H9 (cell line): ENCODE measurements at regions not wholly inside any gene's neighbourhood (a gene's known extent, or its start where the extent isn't known, plus 50 kb on each side); places are given as distances from the start of the nearest gene placed in this dataset.
"Not testable (repeated sequence)": the region's sequence is repeated elsewhere in the genome, so short reads cannot be mapped to it uniquely, and the experiment has no call there.

Experiments
- DNase-seq: peaks from one replicate; pipeline ENCODE4 v3.0.0-alpha.2; 2017
- H2AFZ ChIP-seq: one replicate; pipeline ENCODE4 v1.6.1; 2013; ENCODE audit warnings: mild to moderate bottlenecking, low read length, control low read depth, moderate library complexity
- H2AK5ac ChIP-seq: 2 replicates; pipeline ENCODE4 v1.6.1; 2013; ENCODE audit warnings: low read length, control low read depth, mixed read lengths; ENCODE audit not compliant: insufficient read length
- H2BK120ac ChIP-seq: one replicate; pipeline ENCODE4 v1.6.1; 2013; ENCODE audit warnings: low read depth, mild to moderate bottlenecking, low read length, control low read depth, inconsistent platforms; ENCODE audit not compliant: poor library complexity, severe bottlenecking
- H2BK12ac ChIP-seq: 2 replicates; pipeline ENCODE4 v1.6.1; 2013; ENCODE audit warnings: low read length, control low read depth, mixed read lengths, low read depth; ENCODE audit not compliant: insufficient read length
- H2BK15ac ChIP-seq: 2 replicates; pipeline ENCODE4 v1.6.1; 2013; ENCODE audit warnings: low read depth, low read length, control low read depth
- H2BK20ac ChIP-seq: one replicate; pipeline ENCODE4 v1.6.1; 2013; ENCODE audit warnings: low read depth, mild to moderate bottlenecking, low read length, control low read depth, inconsistent platforms; ENCODE audit not compliant: poor library complexity, severe bottlenecking
- H2BK5ac ChIP-seq: 2 replicates; pipeline ENCODE4 v1.6.1; 2013; ENCODE audit warnings: low read length, control low read depth, mixed read lengths; ENCODE audit not compliant: insufficient read length
- H3K14ac ChIP-seq: 2 replicates; pipeline ENCODE4 v1.6.1; 2013; ENCODE audit warnings: low read length, control low read depth; ENCODE audit not compliant: insufficient read depth
- H3K18ac ChIP-seq: 2 replicates; pipeline ENCODE4 v1.6.1; 2013; ENCODE audit warnings: low read depth, mild to moderate bottlenecking, mixed read lengths, low read length, control low read depth; ENCODE audit not compliant: insufficient read length
- H3K23ac ChIP-seq: 2 replicates; pipeline ENCODE4 v1.6.1; 2013; ENCODE audit warnings: low read length, control low read depth, mixed read lengths, low read depth; ENCODE audit not compliant: insufficient read length
- H3K23me2 ChIP-seq: 2 replicates; pipeline ENCODE4 v1.6.1; 2013; ENCODE audit warnings: low read depth, mild to moderate bottlenecking, mixed read lengths, low read length, control low read depth; ENCODE audit not compliant: insufficient read length, poor library complexity, severe bottlenecking
- H3K27ac ChIP-seq: 2 replicates; pipeline ENCODE4 v1.5.1; 2013; ENCODE audit warnings: low read length, control low read depth, mixed read lengths, low read depth; ENCODE audit not compliant: insufficient read length
- H3K27me3 ChIP-seq: 2 replicates; pipeline ENCODE4 v1.6.1; 2013; ENCODE audit warnings: low read length, control low read depth, inconsistent platforms; ENCODE audit not compliant: insufficient read depth
- H3K4ac ChIP-seq: 2 replicates; pipeline ENCODE4 v1.6.1; 2013; ENCODE audit warnings: low read depth, mild to moderate bottlenecking, control low read depth, inconsistent platforms, low read length, moderate library complexity
- H3K4me1 ChIP-seq: 2 replicates; pipeline ENCODE4 v1.6.1; 2013; ENCODE audit warnings: low read length, control low read depth, inconsistent platforms; ENCODE audit not compliant: insufficient read depth
- H3K4me2 ChIP-seq: 2 replicates; pipeline ENCODE4 v1.6.1; 2013; ENCODE audit warnings: low read length, control low read depth, mixed read lengths; ENCODE audit not compliant: insufficient read length, insufficient read depth
- H3K56ac ChIP-seq: 2 replicates; pipeline ENCODE4 v1.6.1; 2013; ENCODE audit warnings: low read depth, mild to moderate bottlenecking, mixed read lengths, low read length, control low read depth; ENCODE audit not compliant: insufficient read length
- H3K79me1 ChIP-seq: 2 replicates; pipeline ENCODE4 v1.6.1; 2013; ENCODE audit warnings: low read depth, mild to moderate bottlenecking, moderate library complexity, low read length, control low read depth, inconsistent platforms; ENCODE audit not compliant: insufficient read depth, poor library complexity, severe bottlenecking
- H3K79me2 ChIP-seq: 2 replicates; pipeline ENCODE4 v1.6.1; 2013; ENCODE audit warnings: low read length, control low read depth, inconsistent platforms; ENCODE audit not compliant: insufficient read depth
- H3K9ac ChIP-seq: 2 replicates; pipeline ENCODE4 v1.6.1; 2013; ENCODE audit warnings: low read length, control low read depth, mixed read lengths; ENCODE audit not compliant: insufficient read length; ENCODE audit errors: extremely low read depth
- H3K9me3 ChIP-seq: one replicate; pipeline ENCODE4 v1.6.1; 2013; ENCODE audit warnings: low read depth, low read length, inconsistent platforms; ENCODE audit not compliant: control insufficient read depth
- H3T11ph ChIP-seq: one replicate; pipeline ENCODE4 v1.6.1; 2013; ENCODE audit warnings: mild to moderate bottlenecking, low read length, control low read depth, inconsistent platforms
- H4K20me1 ChIP-seq: one replicate; pipeline ENCODE4 v1.6.1; 2013; ENCODE audit not compliant: control insufficient read depth, insufficient read length, insufficient read depth
- H4K5ac ChIP-seq: 2 replicates; pipeline ENCODE4 v1.6.1; 2013; ENCODE audit warnings: low read depth, mild to moderate bottlenecking, mixed read lengths, low read length, control low read depth; ENCODE audit not compliant: insufficient read length
- H4K8ac ChIP-seq: replicated peaks from 2 replicates; pipeline ENCODE4 v1.6.1; 2013; ENCODE audit warnings: low read length, control low read depth, mixed read lengths, low read depth; ENCODE audit not compliant: insufficient read length
- H4K91ac ChIP-seq: 2 replicates; pipeline ENCODE4 v1.6.1; 2013; ENCODE audit warnings: low read depth, mild to moderate bottlenecking, moderate library complexity, mixed read lengths, low read length, control low read depth; ENCODE audit not compliant: insufficient read length
- H3K27ac Mint-ChIP-seq, 3 experiments: 2 replicates in 2 of 3; 3 replicates in 1 of 3; pipeline ENCODE4 v1.8.0; 2020 to 2021; ENCODE audit warnings: mixed read lengths in 3 of 3, mild to moderate bottlenecking in 1 of 3, moderate library complexity in 1 of 3
- H3K27me3 Mint-ChIP-seq: 2 replicates; pipeline ENCODE4 v1.8.0; 2021; ENCODE audit warnings: low read depth, mild to moderate bottlenecking, moderate library complexity, mixed read lengths
- H3K36me3 Mint-ChIP-seq, 3 experiments: 2 replicates in 2 of 3; 3 replicates in 1 of 3; pipeline ENCODE4 v1.8.0; 2020 to 2021; ENCODE audit warnings: low read depth in 3 of 3, mixed read lengths in 3 of 3; ENCODE audit not compliant: insufficient read depth in 1 of 3
- H3K4me1 Mint-ChIP-seq, 2 experiments: 2 replicates each; pipeline ENCODE4 v1.8.0; 2020; ENCODE audit warnings: mixed read lengths in 2 of 2
- H3K4me3 Mint-ChIP-seq, 2 experiments: 2 replicates in 1 of 2; 3 replicates in 1 of 2; pipeline ENCODE4 v1.8.0; 2020 to 2021; ENCODE audit warnings: mild to moderate bottlenecking in 2 of 2, mixed read lengths in 2 of 2, moderate library complexity in 1 of 2
- H3K9me3 Mint-ChIP-seq, 2 experiments: 2 replicates in 1 of 2; 3 replicates in 1 of 2; pipeline ENCODE4 v1.8.0; 2020; ENCODE audit warnings: mild to moderate bottlenecking in 2 of 2, mixed read lengths in 2 of 2, moderate library complexity in 1 of 2
- WGBS: extraction: QIAGEN DNeasy Blood & Tissue Kit; methylation state at CpG from one replicate; pipeline ENCODE4 v1.1.7; 2013; ENCODE audit warnings: missing lambda C conversion rate, low lambda C conversion rate, mixed read lengths; ENCODE audit not compliant: insufficient read length; ENCODE audit errors: extremely low coverage; 5-methylcytosine and 5-hydroxymethylcytosine counted together
- TF ChIP-seq, protein P1 (sequence below): fragments of 200-600 bp; sonication (generic); conservative IDR thresholded peaks from 3 replicates; pipeline ENCODE4 v1.8.0; 2021; ENCODE audit warnings: antibody characterized with exemption, mild to moderate bottlenecking

DNA sequence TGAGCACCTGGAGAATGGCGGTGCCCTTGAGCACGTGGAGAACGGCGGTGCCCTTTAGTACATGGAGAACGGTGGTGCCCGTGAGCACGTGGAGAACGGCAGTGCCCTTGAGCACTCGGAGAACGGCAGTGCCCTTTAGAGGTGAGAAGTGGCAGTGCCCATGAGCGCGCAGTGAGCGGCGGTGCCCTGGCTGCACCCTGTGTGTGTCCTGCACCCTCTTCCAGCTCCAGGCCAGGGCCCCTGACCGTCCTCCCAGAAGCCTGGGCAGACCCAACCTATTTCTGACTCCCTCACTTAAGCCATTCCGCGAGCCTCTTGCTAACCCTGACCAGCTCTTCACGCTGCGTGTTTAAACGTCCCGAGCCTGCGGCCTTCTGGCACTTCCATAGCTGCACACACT lies 151.3 kb downstream of the DLL1 start:
- WGBS = no CpG with 5 or more reads among the region's 22 CpGs
- Histone ChIP-seq H2BK5ac (no peak overlapping the region), H3K79me2 (no peaks in the 10 kb centered on the region), H3T11ph (no peak overlapping the region), H4K20me1 (no peaks in the 10 kb centered on the region), H3K27me3 (no peaks in the 10 kb centered on the region), H3K23ac (no peak overlapping the region), H3K9ac (no peak overlapping the region), H3K23me2 (no peaks in the 10 kb centered on the region), H3K18ac (no peak overlapping the region), H3K56ac (no peak overlapping the region), H3K4me2 (no peak overlapping the region), H3K4ac (no peak overlapping the region), H3K27ac (no peak overlapping the region), H2BK15ac (no peak overlapping the region), H4K91ac (no peak overlapping the region), H2AK5ac (no peak overlapping the region), H4K5ac (no peak overlapping the region), H3K14ac (no peak overlapping the region), H2BK20ac (no peak overlapping the region), H3K79me1 (no peaks in the 10 kb centered on the region), H2BK12ac (no peak overlapping the region), H2AFZ (no peak overlapping the region), H2BK120ac (no peak overlapping the region), H4K8ac (no peak overlapping the region), H3K4me1 (no peaks in the 10 kb centered on the region), H3K9me3 (no peaks in the 10 kb centered on the region)
- TF ChIP-seq, protein P1, sequence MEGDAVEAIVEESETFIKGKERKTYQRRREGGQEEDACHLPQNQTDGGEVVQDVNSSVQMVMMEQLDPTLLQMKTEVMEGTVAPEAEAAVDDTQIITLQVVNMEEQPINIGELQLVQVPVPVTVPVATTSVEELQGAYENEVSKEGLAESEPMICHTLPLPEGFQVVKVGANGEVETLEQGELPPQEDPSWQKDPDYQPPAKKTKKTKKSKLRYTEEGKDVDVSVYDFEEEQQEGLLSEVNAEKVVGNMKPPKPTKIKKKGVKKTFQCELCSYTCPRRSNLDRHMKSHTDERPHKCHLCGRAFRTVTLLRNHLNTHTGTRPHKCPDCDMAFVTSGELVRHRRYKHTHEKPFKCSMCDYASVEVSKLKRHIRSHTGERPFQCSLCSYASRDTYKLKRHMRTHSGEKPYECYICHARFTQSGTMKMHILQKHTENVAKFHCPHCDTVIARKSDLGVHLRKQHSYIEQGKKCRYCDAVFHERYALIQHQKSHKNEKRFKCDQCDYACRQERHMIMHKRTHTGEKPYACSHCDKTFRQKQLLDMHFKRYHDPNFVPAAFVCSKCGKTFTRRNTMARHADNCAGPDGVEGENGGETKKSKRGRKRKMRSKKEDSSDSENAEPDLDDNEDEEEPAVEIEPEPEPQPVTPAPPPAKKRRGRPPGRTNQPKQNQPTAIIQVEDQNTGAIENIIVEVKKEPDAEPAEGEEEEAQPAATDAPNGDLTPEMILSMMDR = no peak
- Mint-ChIP-seq H3K4me3 (no peak overlapping the region), H3K27me3 (peaks cover 18% of the 10 kb centered on the region), H3K9me3 (peaks cover 39 to 42% of the 10 kb centered on the region in 2 experiments), H3K4me1 (no peaks in the 10 kb centered on the region), H3K36me3 (peaks cover 7 to 24% (median 13%) of the 10 kb centered on the region in 3 experiments), H3K27ac (no peak overlapping the region; a peak in 1 of 7 replicates)
- DNase-seq = no peak

DNA sequence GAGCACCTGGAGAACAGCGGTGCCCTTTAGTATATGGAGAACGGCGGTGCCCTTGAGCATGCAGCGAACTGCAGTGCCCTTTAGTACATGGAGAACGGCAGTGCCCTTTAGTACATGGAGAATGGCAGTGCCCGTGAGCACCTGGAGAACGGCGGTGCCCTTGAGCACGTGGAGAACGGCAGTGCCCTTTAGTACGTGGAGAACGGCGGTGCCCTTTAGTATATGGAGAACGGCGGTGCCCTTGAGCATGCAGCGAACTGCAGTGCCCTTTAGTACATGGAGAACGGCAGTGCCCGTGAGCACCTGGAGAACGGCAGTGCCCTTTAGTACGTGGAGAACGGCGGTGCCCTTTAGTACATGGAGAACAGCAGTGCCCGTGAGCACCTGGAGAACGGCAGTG lies 151.8 kb downstream of the DLL1 start:
- H3K18ac ChIP-seq, H3K79me1 ChIP-seq, H2BK120ac ChIP-seq, H4K20me1 ChIP-seq, H3K9me3 ChIP-seq, H3K23me2 ChIP-seq, DNase-seq, H2BK12ac ChIP-seq, H3T11ph ChIP-seq, H3K14ac ChIP-seq, H4K91ac ChIP-seq, H3K27ac Mint-ChIP-seq, H3K4me1 Mint-ChIP-seq, H3K79me2 ChIP-seq, H4K5ac ChIP-seq, H2AK5ac ChIP-seq, H2AFZ ChIP-seq, H4K8ac ChIP-seq, H3K56ac ChIP-seq, H3K4me1 ChIP-seq, H2BK20ac ChIP-seq, H3K4ac ChIP-seq, H3K9ac ChIP-seq, H2BK15ac ChIP-seq, H3K4me2 ChIP-seq, H3K27ac ChIP-seq, H3K23ac ChIP-seq, H2BK5ac ChIP-seq, H3K4me3 Mint-ChIP-seq, H3K27me3 ChIP-seq: not testable (repeated sequence)
- no CpG with 5 or more reads among the region's 24 CpGs for WGBS
- Mint-ChIP-seq H3K9me3 (peaks cover 35 to 40% of the 10 kb centered on the region in 2 experiments), H3K36me3 (peaks cover 7 to 24% (median 11%) of the 10 kb centered on the region in 3 experiments), H3K27me3 (peaks cover 18% of the 10 kb centered on the region)
